Gastrocnemius medialis (tissue), 4 donors: ENCODE measurements at regions not wholly inside any gene's neighbourhood (a gene's known extent, or its start where the extent isn't known, plus 50 kb on each side); places are given as distances from the start of the nearest gene placed in this dataset.

Experiments
- POLR2A ChIP-seq, 2 donors: fragments of 450-650 bp; IDR thresholded peaks; one replicate each; pipeline ENCODE4 v1.6.1; 2017; ENCODE audit warnings: antibody characterized with exemption in 2 of 2, mild to moderate bottlenecking in 2 of 2, moderate library complexity in 2 of 2
- TF ChIP-seq, protein P1 (sequence below), 5 experiments: fragments of 450-650 bp in 3 of 5; fragments of 200-600 bp in 2 of 5; sonication (generic) in 2 of 5; IDR thresholded peaks in 4 of 5; conservative IDR thresholded peaks in 1 of 5; 1 replicate in 4 of 5; 2 replicates in 1 of 5; pipeline ENCODE4 v1.5.1; 2016 to 2019; ENCODE audit warnings: antibody characterized with exemption in 5 of 5, mild to moderate bottlenecking in 3 of 5, moderate library complexity in 3 of 5

DNA sequence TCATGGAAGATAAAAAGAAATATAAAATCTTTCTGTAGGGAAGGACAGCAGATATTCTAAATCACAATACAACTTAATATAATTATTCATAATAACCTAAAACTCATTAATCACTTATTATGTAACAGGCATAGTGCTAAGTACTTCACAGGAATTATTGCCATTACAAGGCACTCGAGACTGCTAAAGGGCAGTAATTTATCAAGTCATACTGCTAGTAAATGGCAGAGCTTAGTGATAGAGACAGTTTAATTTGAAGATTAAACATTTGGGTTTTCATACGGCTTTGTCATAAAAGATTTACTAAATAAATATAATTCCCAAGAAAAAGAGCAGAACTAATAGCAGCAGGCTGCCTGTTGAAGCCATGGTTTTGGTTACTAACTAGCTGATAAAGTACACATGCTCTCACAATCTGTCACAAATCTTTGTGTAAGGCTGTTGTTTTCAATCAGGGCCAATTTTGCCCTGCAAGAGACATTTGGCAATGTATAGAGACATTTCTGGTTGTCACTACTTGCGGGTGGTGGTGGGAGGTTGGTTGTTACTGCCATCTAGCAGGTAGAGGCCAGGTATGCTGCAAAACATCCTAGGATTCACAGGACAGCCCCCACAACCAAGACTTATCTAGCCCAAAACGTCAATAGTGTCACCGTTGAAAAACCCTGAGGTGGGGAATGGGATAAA, 233.3 kb upstream of the CACNA2D1 start:
- TF ChIP-seq, protein P1, sequence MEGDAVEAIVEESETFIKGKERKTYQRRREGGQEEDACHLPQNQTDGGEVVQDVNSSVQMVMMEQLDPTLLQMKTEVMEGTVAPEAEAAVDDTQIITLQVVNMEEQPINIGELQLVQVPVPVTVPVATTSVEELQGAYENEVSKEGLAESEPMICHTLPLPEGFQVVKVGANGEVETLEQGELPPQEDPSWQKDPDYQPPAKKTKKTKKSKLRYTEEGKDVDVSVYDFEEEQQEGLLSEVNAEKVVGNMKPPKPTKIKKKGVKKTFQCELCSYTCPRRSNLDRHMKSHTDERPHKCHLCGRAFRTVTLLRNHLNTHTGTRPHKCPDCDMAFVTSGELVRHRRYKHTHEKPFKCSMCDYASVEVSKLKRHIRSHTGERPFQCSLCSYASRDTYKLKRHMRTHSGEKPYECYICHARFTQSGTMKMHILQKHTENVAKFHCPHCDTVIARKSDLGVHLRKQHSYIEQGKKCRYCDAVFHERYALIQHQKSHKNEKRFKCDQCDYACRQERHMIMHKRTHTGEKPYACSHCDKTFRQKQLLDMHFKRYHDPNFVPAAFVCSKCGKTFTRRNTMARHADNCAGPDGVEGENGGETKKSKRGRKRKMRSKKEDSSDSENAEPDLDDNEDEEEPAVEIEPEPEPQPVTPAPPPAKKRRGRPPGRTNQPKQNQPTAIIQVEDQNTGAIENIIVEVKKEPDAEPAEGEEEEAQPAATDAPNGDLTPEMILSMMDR (IDR thresholded peaks at IDR 0.05 in 4 of 5, conservative IDR thresholded peaks at IDR 0.05 in 1 of 5): no peak
- no peak for TF ChIP-seq POLR2A (IDR thresholded peaks at IDR 0.05)
